ENCODE measurements at regions not wholly inside any gene's neighbourhood (a gene's known extent, or its start where the extent isn't known, plus 50 kb on each side); places are given as distances from the start of the nearest gene placed in this dataset.

DNA sequence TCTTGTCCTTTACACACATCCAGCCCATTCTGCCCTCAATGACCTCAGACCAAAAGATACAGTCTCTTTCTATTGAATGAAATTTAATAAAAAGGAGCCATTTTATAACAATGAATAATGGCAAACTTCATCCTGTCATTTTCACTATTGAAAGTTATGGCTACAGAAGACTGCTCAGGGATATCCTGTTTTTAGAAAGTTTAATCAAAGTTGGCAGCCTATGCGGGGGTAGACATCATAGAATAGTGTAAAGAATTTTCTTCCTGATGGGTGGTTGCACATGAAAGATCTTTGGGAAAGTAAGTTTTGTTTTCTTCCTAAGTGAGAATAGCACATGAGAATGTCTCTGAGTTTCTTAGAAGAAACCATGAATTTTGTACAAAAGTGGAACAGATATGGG lies 670.4 kb upstream of the CDH6 start:
- TF ChIP-seq EZH2phosphoT487 (IDR thresholded peaks at IDR 0.05; ENCODE audit: unreplicated experiment) = no peak
- TF ChIP-seq CTCF (conservative IDR thresholded peaks at IDR 0.05; ENCODE audit: low read depth in 2 of 2) = no peak
- no peak for TF ChIP-seq EZH2 (IDR thresholded peaks at IDR 0.05; ENCODE audit: low read depth, unreplicated experiment)
- no peak for TF ChIP-seq POLR2AphosphoS5 (IDR thresholded peaks at IDR 0.05; ENCODE audit: low read depth)

All from GM23338 (cell line).